ENCODE measurements at regions not wholly inside any gene's neighbourhood (a gene's known extent, or its start where the extent isn't known, plus 50 kb on each side); places are given as distances from the start of the nearest gene placed in this dataset.
"Not testable (repeated sequence)": the region's sequence is repeated elsewhere in the genome, so short reads cannot be mapped to it uniquely, and the experiment has no call there.

DNA sequence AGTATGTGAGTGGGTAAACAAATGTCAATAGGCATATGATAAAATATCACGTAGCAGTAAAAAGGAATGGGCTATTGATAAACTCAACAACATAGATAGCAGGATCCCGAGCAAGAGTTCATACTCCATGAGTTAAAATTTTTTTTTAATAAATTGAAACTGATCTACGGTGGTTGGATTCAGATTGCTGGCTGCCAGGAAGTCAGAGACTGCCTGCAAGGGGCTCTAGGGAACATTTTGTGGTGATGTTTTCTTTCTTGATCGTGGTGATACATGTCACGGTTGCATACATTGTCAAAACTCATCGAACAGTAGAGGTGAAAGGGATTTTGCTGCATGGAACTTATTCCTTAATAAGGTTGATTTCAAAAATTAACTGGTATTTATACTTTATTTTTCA, 62.6 kb upstream of the WNT7B start:
- intact Hi-C loops (cut with micrococcal nuclease), result loop anchor here (5.0 kb wide), 1 partner anchor 797 kb away; the partner anchor contains the start of gene KIAA0930

DNA sequence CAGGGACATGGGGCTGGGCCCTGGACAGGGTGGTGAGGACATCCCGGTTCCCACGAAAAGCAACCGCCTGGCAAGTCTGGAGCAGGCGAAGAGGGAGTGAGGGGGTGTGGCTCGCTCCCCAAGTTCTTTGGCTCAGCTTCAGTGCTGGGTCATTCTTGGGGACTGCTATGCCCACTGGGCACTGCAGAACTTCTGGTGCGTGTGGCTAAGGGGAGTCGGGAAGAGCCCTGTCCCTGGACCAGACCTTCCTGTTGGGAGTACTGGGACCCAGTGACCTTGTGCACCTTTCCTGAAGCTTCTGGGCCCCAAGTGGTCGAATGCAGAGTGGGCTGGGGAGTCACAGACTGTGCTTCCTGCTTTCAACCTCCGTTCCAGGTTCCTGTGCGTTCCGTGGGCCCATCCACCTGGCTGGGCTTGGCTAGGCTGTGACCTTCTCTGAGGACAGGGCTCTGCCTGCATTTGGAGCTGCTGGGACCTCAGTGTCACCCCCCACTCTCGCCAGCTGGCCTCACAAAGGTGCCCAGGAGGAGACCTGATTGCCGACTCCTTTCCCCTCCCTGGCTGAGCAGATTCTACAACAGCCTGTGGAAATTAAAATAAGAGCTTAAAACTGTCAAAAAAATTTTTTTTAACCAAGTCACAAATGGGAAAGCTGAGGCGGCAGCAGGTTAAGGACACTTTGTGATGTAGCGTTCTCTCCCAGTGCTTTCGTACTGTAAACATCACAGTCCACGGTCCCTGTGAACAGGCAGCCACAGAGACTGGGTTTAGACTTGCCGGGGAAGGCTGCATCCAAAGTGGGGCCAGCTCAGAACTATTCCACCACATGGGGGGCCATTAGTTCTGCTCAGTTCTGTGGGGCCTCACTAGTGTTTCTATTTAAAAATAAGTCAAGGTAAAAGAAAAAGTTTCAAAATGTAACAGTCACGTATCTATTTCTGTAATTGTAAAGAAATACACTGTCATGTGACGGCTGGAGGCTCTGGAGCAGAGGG, 63.8 kb upstream of the WNT7B start:
- intact Hi-C loops (cut with micrococcal nuclease), result no loop called here

DNA sequence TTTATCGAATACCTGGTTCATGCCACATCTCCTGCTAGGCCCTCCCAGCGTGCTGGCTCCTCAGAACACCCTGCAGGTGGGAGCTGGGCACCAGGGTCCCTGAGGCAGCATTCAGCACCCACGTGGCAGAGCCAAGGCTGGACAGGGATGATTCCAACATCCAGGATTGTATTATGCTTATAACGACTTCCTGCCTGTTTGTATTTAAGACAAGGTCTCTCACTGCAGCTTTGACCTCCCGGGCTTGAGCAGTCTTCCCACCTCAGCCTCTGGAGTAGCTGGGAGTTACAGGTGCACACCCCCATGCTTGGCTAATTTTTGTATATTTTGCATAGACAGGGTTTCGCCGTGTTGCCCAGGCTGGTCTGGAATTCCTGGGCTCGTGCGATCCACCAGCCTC, 64.7 kb upstream of the WNT7B start:
- intact Hi-C loops (cut with micrococcal nuclease), result no loop called here

DNA sequence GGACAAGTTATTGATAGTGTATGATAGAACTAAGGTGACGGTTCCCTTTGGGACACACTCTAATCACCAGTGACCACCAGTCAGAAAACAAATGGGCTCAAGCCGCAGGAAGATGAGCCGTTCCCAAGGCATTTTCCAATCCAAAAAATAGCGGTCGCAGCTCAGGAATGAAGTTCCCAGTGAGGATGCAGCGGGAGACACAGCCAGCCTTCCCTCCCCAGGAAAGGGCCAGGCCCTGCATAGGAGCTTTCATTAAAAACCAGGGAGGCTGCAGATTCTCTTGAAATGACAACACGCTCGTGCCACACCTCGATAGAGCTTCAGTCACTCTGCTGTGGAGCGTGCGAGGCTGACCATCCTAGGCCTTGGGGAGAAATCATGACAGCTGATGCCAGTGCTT, 65.8 kb upstream of the WNT7B start:
- intact Hi-C loops (cut with micrococcal nuclease), result no loop called here

DNA sequence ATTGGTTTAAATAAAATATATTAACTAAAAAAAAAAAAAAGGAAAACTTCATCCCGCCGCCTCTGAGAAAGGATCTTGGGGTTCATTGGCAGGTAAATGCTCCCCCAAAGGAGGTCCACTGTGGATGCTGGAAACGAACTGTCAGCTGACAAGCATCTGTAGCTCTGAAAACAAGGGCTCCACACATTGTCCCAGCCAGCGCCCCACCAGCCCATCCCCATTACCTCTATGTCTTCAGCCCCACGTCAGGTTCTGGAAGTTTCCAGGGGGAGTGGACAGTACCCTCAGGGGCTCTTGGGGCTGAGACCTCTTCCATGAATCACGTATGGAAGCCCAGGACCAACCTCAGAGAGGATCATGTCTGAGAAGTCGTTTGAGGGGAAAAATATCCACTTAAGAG, 66.4 kb upstream of the WNT7B start:
- intact Hi-C loops (cut with micrococcal nuclease), result no loop called here

DNA sequence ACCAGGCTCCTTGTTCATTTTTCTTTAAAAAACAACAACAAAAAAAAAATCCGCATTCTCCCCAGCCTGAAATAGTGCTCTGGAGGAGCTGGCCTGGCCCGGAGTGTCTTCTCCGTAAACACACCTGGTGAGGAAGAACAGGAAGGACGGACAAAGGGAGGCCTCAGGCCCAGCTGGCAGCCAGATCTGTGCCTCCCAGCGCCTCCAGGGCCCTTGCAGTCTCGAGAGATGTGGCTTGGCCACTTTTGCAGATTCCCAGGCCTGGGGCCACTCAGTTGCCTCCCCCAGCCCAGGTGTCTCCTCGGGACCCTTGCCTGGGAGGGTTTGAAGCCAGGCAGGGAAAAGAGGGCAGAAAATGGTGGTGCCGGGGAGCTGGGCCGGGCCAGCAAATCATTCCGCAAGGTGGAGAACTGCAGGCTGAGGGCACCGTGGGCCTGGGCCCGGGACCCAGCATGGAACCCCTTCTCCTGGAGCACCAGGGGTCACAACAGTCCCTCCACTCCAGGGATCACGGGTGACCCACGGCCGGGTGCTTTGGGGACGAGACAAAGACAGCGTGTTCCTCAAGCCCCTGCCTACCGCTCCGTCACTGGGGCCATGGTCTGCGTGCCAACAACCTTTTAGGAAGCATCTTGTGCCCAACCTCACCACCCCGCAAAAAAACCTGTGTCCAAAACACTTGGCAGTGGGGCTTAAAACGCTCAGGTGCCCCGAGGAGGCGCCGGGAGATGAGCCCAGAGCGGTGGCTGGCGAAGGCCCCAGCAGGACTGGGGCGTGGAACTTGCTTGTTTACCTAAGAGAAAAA, 67.1 kb upstream of the WNT7B start:
- intact Hi-C loops (cut with micrococcal nuclease), result loop anchor here (1.0 kb wide), 2 partner anchors 8 to 11 kb away; no protein-coding TSS in a partner anchor

DNA sequence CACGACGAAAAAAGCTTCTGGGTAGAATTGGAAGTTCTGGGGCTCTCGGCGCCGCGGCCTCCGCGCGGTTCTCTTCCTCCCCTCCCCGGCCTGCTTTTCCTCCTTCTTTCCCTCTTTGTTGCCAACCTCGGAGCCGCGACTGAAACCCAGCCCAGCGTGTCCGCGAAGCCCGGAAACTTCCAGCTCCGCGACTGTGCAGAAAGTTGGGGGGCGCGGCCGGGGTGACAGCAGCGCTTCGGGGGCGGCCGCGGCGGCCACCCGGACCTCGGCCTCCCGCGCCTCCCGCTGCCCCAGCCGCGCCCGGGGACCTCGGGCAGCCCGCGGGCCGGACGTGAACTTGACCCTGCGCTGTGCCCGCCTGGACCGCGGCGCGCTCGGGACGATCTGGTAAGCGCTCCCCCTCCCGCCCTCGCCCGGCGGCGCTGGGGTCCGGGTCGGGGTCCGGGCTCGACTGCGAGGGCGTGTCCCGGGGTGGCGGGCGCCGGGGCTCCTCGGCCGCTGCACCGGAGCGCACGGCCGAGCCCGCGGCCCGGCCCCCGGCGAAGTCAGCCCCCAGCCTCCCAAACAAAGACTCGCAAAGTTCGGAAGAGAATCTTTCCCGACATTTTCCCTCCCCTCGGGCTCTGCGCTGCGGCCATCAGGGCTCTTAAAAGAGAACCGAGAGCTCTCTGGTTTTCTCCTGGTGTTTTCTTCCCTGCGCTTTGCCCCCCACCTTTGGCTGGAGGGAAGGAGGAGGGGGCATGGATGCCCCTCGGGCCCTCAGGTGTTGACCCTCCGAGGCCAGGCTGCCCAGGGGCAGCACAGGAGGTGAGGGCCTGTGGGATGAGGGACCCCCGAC, 67.9 kb upstream of the WNT7B start:
- intact Hi-C loops (cut with micrococcal nuclease), result loop anchor here (1.0 kb wide), 2 partner anchors 9 to 10 kb away; no protein-coding TSS in a partner anchor

DNA sequence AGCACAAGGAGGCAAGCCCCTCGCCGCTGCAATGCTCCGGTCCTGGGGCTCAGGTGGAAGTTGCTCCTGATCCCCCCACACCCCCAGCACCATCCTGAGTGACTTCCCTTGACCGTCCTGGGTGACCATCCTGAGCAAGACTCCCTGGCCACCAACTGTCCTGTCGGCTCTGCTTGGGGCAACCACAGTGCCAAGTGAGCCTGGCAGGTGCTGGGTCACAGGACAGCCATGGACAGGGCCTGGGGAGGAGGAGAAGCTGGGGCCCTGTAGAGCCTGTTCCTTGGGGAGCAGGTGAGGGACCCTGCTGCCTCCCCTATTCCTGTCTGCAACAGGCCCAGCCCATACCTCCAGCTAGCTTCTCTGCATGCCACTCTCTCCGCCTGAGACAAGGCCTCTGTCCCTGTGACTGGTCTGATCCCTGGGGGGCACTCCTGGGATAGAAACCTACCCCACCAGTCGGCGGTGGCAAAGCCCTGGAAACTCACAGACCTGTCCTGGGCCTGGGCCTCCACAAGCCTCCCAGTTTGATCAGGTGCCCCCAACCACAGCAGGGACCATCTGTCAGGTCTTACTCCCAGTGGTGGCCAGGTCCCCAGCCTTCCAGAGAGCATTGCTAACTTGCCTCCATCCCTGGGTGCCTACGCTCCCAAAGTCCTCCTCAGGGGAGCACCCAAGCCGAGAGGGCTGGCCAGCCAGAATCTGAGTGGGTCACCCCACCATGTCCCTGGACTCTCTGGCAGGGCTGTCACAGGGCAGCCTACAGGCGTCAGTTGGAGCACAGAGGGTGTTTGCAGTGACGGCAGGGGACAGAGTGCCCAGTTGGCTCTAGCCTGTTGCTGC, 68.7 kb upstream of the WNT7B start:
- intact Hi-C loops (cut with micrococcal nuclease), result no loop called here

DNA sequence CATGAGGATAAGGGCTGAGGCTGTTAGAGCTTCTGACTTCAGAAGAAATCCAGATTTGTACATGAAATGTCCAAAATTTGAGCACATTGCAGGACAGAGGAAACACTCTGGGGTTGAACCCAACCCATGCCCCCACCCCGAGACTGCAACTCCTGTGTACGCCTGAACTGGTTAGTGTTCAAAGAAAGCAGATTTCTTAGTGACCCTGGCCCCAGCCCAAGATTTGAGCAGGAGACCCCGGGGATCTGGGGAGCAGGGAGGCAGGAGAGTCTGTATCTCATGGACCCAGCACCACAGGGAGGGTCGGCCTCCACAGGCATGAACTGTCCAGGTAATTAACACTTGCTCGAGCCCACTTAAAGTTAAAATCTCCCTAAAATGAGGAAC, 69.3 kb upstream of the WNT7B start:
- intact Hi-C loops (cut with micrococcal nuclease), result no loop called here

DNA sequence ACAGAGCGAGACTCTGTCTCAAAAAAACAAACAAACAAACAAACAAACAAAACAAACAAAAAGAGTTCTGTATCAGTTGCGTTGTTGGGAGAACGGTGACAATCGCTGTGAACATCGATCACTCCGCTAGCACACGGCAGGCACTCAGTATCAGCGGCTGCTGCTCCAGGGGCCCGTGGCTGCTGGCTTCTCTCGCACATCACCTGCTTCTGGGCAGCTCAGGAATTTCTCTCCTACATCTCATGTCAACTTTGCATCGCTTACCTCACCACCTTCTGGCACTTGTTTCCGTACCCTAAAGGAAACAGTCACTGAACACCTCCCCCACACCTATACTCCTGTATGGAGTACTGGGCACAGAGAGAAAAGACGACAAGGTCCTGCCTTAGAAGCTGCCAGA, 70.3 kb upstream of the WNT7B start:
- intact Hi-C loops (cut with micrococcal nuclease), result no loop called here

DNA sequence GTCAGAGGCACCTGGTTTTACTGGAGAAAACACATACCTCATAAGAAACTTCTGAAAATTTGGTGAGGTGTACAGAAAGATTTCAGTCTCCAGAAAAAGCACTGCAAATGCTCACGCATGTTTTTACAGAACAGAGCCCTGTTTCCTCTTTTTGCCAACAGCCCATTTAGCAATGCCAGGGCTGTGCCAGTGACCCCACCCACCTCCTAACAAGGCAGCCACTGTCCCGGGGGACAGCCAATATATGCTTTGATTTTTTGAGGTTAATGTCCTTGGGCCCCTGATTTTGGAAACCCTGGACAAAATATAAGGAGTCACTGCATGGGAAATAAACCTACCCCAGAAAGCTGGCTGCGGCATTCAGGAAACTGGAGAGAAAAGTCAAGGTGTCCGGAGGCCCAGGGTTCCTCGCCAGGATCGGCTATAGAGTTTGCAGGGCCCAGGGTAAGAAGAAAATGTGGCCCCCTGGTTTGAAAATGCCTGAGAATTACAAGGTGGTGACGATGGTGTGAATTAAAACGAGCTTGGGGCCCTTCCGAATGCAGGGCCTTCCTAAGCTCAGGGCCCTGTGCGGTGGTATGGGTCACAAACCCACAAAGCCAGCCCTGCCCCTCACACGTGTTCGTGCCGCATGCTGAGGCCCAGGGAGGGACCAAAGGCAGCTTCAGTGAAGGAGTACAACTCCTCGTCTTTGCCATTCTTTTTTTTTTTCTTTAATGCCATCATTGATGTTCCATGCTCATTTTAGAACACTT, 71.1 kb upstream of the WNT7B start:
- intact Hi-C loops (cut with micrococcal nuclease), result no loop called here

DNA sequence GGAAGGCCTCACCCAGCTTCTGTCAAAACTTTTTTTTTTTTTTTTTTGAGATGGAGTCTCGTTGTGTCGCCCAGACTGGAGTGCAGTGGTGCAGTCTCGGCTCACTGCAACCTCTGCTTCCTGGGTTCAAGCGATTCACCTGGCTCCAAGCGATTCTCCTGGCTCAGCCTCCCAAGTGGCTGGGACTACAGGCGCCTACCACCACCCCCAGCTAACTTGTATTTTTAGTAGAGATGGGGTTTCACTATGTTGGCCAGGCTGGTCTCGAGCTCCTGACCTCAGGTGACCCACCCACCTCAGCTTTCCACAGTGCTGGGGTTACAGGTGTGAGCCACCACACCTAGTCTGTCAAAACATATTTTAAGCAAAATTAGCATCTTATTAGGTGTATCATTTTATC, 71.7 kb upstream of the WNT7B start:
- intact Hi-C loops (cut with micrococcal nuclease), result not testable (repeated sequence)

DNA sequence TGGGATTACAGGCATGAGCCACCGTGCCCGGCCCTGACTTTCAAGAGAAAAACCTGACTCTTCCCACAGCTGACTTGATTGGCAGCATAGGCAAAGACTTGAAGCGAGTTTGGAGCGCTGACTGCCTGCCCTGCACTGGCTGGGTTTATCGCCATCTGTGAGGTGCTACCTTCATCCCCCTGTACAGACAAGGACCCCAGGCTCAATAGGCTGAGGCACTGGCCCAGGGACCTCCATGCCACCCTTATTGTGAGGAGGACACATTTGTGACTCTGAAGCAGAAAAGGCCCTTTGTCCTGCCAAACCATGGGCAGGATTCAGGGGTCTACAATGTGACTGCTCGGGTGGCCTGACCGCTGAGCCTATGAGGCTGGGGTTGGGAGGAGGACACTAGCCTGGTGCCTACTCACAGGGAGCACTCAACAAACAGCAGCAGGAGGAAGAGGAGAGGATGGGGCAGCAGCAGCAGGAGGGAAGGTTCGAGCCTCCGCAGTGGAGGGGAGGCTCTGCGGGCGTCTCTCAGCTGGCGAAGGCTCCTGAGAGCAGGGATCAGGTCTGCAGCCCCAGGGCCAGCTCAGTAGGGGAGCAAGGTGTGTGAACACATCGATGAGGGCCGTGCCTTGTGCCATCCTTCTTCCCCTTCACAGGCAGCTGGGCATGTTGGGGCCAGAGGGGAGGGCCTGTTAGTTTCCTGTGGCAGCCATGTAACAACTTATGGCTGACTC, 72.9 kb upstream of the WNT7B start:
- intact Hi-C loops (cut with micrococcal nuclease), result no loop called here

DNA sequence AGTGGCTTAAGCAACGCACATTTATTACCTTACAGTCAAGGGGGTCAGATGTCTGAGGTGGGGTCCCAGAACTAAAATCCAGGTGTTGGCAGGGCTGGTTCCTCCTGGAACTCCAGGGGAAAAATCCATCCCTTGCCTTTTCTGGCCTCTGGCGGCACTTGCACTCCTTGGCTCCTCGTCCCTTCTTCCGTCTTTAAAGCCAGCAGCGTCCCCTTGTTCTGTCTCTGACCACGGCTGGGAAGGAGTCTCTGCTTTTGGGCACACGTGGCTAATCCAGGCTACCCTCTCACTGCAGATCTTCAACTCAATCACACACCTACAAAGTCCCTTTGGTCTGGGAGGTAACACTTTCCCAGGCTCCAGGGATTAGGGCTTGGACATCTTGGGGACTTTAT, 73.5 kb upstream of the WNT7B start:
- intact Hi-C loops (cut with micrococcal nuclease), result no loop called here

DNA sequence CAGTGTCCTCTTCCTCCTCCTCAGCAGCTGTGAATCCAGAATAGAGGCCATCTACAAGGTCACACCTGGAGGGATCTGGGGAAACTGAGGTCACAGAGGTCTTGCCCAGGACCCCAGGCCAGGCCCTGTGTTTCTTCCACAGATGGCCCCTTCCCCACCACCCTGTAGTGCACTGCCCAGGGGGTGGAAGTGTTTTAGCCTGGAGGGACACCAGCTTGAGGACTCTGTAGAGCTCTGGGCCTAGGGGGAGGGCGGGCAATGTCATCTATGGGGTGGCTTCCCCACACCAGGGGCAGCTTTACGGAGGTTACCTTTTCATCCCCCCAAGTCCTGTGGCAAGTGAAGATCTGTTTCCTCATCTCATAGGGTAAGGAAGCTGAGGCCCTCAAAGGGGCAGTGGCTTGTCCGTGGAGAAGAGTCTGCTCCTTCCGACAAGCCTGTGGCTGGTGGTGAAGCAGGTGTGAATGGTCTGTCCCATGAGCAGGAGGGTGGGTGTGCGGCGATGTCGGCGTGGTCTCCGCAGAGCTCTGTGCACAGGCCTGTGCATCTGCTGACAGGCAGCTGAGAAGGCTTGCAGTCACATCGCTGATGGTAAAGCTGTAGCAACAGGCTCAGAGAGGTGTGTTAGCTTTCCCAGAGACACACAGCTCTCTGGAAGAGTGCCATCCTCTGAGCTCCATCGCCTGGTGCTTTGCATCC, 74.1 kb upstream of the WNT7B start:
- intact Hi-C loops (cut with micrococcal nuclease), result no loop called here

DNA sequence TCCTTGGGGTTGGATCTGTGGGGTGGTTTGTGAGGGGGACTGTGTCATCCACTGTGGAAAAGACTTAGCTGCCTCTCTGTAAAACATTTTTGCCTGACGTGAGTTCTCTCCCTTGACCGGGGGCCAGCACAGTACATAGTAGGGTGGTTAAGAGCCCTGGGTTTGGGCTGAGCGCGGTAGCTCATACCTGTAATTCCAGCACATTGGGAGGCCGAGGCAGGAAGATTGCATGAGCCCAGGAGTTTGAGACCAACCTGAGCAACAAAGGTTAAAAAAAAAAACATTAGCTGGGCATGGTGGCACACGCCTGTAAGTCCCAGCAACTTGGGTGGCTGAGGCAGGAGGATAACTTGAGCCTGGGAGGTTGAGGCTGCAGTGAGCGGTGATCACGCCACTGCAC, 74.7 kb upstream of the WNT7B start:
- intact Hi-C loops (cut with micrococcal nuclease), result no loop called here

DNA sequence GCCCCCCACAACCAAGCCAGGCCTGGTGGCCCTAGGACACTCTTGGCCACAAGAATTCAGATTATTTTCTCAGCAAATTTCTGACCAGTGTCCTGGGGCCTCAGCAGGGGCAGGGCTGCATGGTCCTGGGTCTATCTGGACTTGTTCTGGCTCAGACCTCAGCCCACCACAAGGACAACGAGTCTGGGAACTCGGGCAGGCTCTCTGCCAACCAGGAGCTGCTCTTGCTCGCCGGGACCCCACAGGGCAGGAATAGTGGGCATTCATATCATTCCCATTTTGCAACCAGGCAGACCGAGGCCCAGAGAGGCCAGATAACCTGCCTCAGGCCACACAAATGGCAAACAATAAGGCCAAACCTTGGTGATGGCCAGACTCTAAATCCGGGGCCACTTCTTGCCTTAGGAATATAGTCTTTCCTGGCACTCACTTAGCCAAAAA, 75.4 kb upstream of the WNT7B start:
- intact Hi-C loops (cut with micrococcal nuclease), result no loop called here
